H9 (cell line): ENCODE measurements at regions not wholly inside any gene's neighbourhood (a gene's known extent, or its start where the extent isn't known, plus 50 kb on each side); places are given as distances from the start of the nearest gene placed in this dataset.

ENCODE experiments used
- DNase-seq: peaks from one replicate; pipeline ENCODE4 v3.0.0-alpha.2; 2017
- H2AFZ ChIP-seq: one replicate; pipeline ENCODE4 v1.6.1; 2013; ENCODE audit warnings: mild to moderate bottlenecking, low read length, control low read depth, moderate library complexity
- H2AK5ac ChIP-seq: 2 replicates; pipeline ENCODE4 v1.6.1; 2013; ENCODE audit warnings: low read length, control low read depth, mixed read lengths; ENCODE audit not compliant: insufficient read length
- H2BK120ac ChIP-seq: one replicate; pipeline ENCODE4 v1.6.1; 2013; ENCODE audit warnings: low read depth, mild to moderate bottlenecking, low read length, control low read depth, inconsistent platforms; ENCODE audit not compliant: poor library complexity, severe bottlenecking
- H2BK12ac ChIP-seq: 2 replicates; pipeline ENCODE4 v1.6.1; 2013; ENCODE audit warnings: low read length, control low read depth, mixed read lengths, low read depth; ENCODE audit not compliant: insufficient read length
- H2BK15ac ChIP-seq: 2 replicates; pipeline ENCODE4 v1.6.1; 2013; ENCODE audit warnings: low read depth, low read length, control low read depth
- H2BK20ac ChIP-seq: one replicate; pipeline ENCODE4 v1.6.1; 2013; ENCODE audit warnings: low read depth, mild to moderate bottlenecking, low read length, control low read depth, inconsistent platforms; ENCODE audit not compliant: poor library complexity, severe bottlenecking
- H2BK5ac ChIP-seq: 2 replicates; pipeline ENCODE4 v1.6.1; 2013; ENCODE audit warnings: low read length, control low read depth, mixed read lengths; ENCODE audit not compliant: insufficient read length
- H3K14ac ChIP-seq: 2 replicates; pipeline ENCODE4 v1.6.1; 2013; ENCODE audit warnings: low read length, control low read depth; ENCODE audit not compliant: insufficient read depth
- H3K18ac ChIP-seq: 2 replicates; pipeline ENCODE4 v1.6.1; 2013; ENCODE audit warnings: low read depth, mild to moderate bottlenecking, mixed read lengths, low read length, control low read depth; ENCODE audit not compliant: insufficient read length
- H3K23ac ChIP-seq: 2 replicates; pipeline ENCODE4 v1.6.1; 2013; ENCODE audit warnings: low read length, control low read depth, mixed read lengths, low read depth; ENCODE audit not compliant: insufficient read length
- H3K23me2 ChIP-seq: 2 replicates; pipeline ENCODE4 v1.6.1; 2013; ENCODE audit warnings: low read depth, mild to moderate bottlenecking, mixed read lengths, low read length, control low read depth; ENCODE audit not compliant: insufficient read length, poor library complexity, severe bottlenecking
- H3K27ac ChIP-seq: 2 replicates; pipeline ENCODE4 v1.5.1; 2013; ENCODE audit warnings: low read length, control low read depth, mixed read lengths, low read depth; ENCODE audit not compliant: insufficient read length
- H3K27me3 ChIP-seq: 2 replicates; pipeline ENCODE4 v1.6.1; 2013; ENCODE audit warnings: low read length, control low read depth, inconsistent platforms; ENCODE audit not compliant: insufficient read depth
- H3K4ac ChIP-seq: 2 replicates; pipeline ENCODE4 v1.6.1; 2013; ENCODE audit warnings: low read depth, mild to moderate bottlenecking, control low read depth, inconsistent platforms, low read length, moderate library complexity
- H3K4me1 ChIP-seq: 2 replicates; pipeline ENCODE4 v1.6.1; 2013; ENCODE audit warnings: low read length, control low read depth, inconsistent platforms; ENCODE audit not compliant: insufficient read depth
- H3K4me2 ChIP-seq: 2 replicates; pipeline ENCODE4 v1.6.1; 2013; ENCODE audit warnings: low read length, control low read depth, mixed read lengths; ENCODE audit not compliant: insufficient read length, insufficient read depth
- H3K56ac ChIP-seq: 2 replicates; pipeline ENCODE4 v1.6.1; 2013; ENCODE audit warnings: low read depth, mild to moderate bottlenecking, mixed read lengths, low read length, control low read depth; ENCODE audit not compliant: insufficient read length
- H3K79me1 ChIP-seq: 2 replicates; pipeline ENCODE4 v1.6.1; 2013; ENCODE audit warnings: low read depth, mild to moderate bottlenecking, moderate library complexity, low read length, control low read depth, inconsistent platforms; ENCODE audit not compliant: insufficient read depth, poor library complexity, severe bottlenecking
- H3K79me2 ChIP-seq: 2 replicates; pipeline ENCODE4 v1.6.1; 2013; ENCODE audit warnings: low read length, control low read depth, inconsistent platforms; ENCODE audit not compliant: insufficient read depth
- H3K9ac ChIP-seq: 2 replicates; pipeline ENCODE4 v1.6.1; 2013; ENCODE audit warnings: low read length, control low read depth, mixed read lengths; ENCODE audit not compliant: insufficient read length; ENCODE audit errors: extremely low read depth
- H3K9me3 ChIP-seq: one replicate; pipeline ENCODE4 v1.6.1; 2013; ENCODE audit warnings: low read depth, low read length, inconsistent platforms; ENCODE audit not compliant: control insufficient read depth
- H3T11ph ChIP-seq: one replicate; pipeline ENCODE4 v1.6.1; 2013; ENCODE audit warnings: mild to moderate bottlenecking, low read length, control low read depth, inconsistent platforms
- H4K20me1 ChIP-seq: one replicate; pipeline ENCODE4 v1.6.1; 2013; ENCODE audit not compliant: control insufficient read depth, insufficient read length, insufficient read depth
- H4K5ac ChIP-seq: 2 replicates; pipeline ENCODE4 v1.6.1; 2013; ENCODE audit warnings: low read depth, mild to moderate bottlenecking, mixed read lengths, low read length, control low read depth; ENCODE audit not compliant: insufficient read length
- H4K8ac ChIP-seq: replicated peaks from 2 replicates; pipeline ENCODE4 v1.6.1; 2013; ENCODE audit warnings: low read length, control low read depth, mixed read lengths, low read depth; ENCODE audit not compliant: insufficient read length
- H4K91ac ChIP-seq: 2 replicates; pipeline ENCODE4 v1.6.1; 2013; ENCODE audit warnings: low read depth, mild to moderate bottlenecking, moderate library complexity, mixed read lengths, low read length, control low read depth; ENCODE audit not compliant: insufficient read length
- H3K27ac Mint-ChIP-seq, 3 experiments: 2 replicates in 2 of 3; 3 replicates in 1 of 3; pipeline ENCODE4 v1.8.0; 2020 to 2021; ENCODE audit warnings: mixed read lengths in 3 of 3, mild to moderate bottlenecking in 1 of 3, moderate library complexity in 1 of 3
- H3K27me3 Mint-ChIP-seq: 2 replicates; pipeline ENCODE4 v1.8.0; 2021; ENCODE audit warnings: low read depth, mild to moderate bottlenecking, moderate library complexity, mixed read lengths
- H3K36me3 Mint-ChIP-seq, 3 experiments: 2 replicates in 2 of 3; 3 replicates in 1 of 3; pipeline ENCODE4 v1.8.0; 2020 to 2021; ENCODE audit warnings: low read depth in 3 of 3, mixed read lengths in 3 of 3; ENCODE audit not compliant: insufficient read depth in 1 of 3
- H3K4me1 Mint-ChIP-seq, 2 experiments: 2 replicates each; pipeline ENCODE4 v1.8.0; 2020; ENCODE audit warnings: mixed read lengths in 2 of 2
- H3K4me3 Mint-ChIP-seq, 2 experiments: 2 replicates in 1 of 2; 3 replicates in 1 of 2; pipeline ENCODE4 v1.8.0; 2020 to 2021; ENCODE audit warnings: mild to moderate bottlenecking in 2 of 2, mixed read lengths in 2 of 2, moderate library complexity in 1 of 2
- H3K9me3 Mint-ChIP-seq, 2 experiments: 2 replicates in 1 of 2; 3 replicates in 1 of 2; pipeline ENCODE4 v1.8.0; 2020; ENCODE audit warnings: mild to moderate bottlenecking in 2 of 2, mixed read lengths in 2 of 2, moderate library complexity in 1 of 2
- CTCF ChIP-seq: fragments of 200-600 bp; sonication (generic); conservative IDR thresholded peaks from 3 replicates; pipeline ENCODE4 v1.8.0; 2021; ENCODE audit warnings: antibody characterized with exemption, mild to moderate bottlenecking
- WGBS: extraction: QIAGEN DNeasy Blood & Tissue Kit; methylation state at CpG from one replicate; pipeline ENCODE4 v1.1.7; 2013; ENCODE audit warnings: missing lambda C conversion rate, low lambda C conversion rate, mixed read lengths; ENCODE audit not compliant: insufficient read length; ENCODE audit errors: extremely low coverage; 5-methylcytosine and 5-hydroxymethylcytosine counted together

DNA sequence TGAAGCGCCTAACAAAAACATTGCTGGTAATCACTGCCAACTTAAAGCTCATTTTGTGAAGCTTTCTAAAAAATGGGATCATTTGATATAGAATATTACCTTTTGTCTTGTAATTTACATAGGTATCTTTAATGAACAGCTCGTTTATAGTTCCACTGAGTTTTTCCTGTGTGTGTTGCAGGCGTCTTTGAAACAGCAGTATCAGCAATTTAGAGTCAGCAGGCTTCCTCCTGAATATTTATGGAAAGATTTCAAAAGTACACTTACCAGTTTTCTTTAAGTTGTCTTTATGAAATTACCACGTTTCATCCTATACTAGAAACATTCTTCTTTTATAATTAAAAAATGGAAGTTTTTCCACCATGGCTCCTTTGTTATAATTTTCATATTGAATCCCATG, 140.3 kb upstream of the GRIN3A start:
- H3K9me3 ChIP-seq, result no peaks in the 10 kb centered on the region
- no peak overlapping the region for H2BK20ac ChIP-seq
- no peak overlapping the region for H3K4ac ChIP-seq
- no peak overlapping the region for H3K27ac Mint-ChIP-seq
- DNase-seq, result no peak
- no peak overlapping the region for H3T11ph ChIP-seq
- H3K79me2 ChIP-seq, result no peaks in the 10 kb centered on the region
- H3K79me1 ChIP-seq, result no peaks in the 10 kb centered on the region
- no peak overlapping the region for H3K4me3 Mint-ChIP-seq
- no peak overlapping the region for H3K9ac ChIP-seq
- no peak overlapping the region for H4K8ac ChIP-seq
- TF ChIP-seq CTCF, result no peak
- no peak overlapping the region for H2BK120ac ChIP-seq
- H3K27me3 ChIP-seq, result no peaks in the 10 kb centered on the region
- H3K18ac ChIP-seq, result no peak overlapping the region
- no peak overlapping the region for H4K91ac ChIP-seq
- no peaks in the 10 kb centered on the region for H3K36me3 Mint-ChIP-seq
- WGBS, result no CpG with 5 or more reads among the region's 4 CpGs
- no peak overlapping the region for H2BK5ac ChIP-seq
- no peak overlapping the region for H3K27ac ChIP-seq
- H4K5ac ChIP-seq, result no peak overlapping the region
- no peak overlapping the region for H3K56ac ChIP-seq
- no peak overlapping the region for H3K4me2 ChIP-seq
- H2AFZ ChIP-seq, result no peak overlapping the region
- H3K23me2 ChIP-seq, result no peaks in the 10 kb centered on the region
- H3K9me3 Mint-ChIP-seq, result no peaks in the 10 kb centered on the region
- no peak overlapping the region for H2BK15ac ChIP-seq
- no peak overlapping the region for H2BK12ac ChIP-seq
- H3K23ac ChIP-seq, result no peak overlapping the region
- peaks cover 7 to 13% of the 10 kb centered on the region in 2 experiments for H3K4me1 Mint-ChIP-seq
- peaks cover 4% of the 10 kb centered on the region; the same call in 1 of the 2 replicates for H3K4me1 ChIP-seq
- H2AK5ac ChIP-seq, result no peak overlapping the region
- no peak overlapping the region for H3K14ac ChIP-seq
- H3K27me3 Mint-ChIP-seq, result no peaks in the 10 kb centered on the region; the same call in 1 of the 2 replicates
- no peaks in the 10 kb centered on the region for H4K20me1 ChIP-seq
